ENCODE measurements at regions not wholly inside any gene's neighbourhood (a gene's known extent, or its start where the extent isn't known, plus 50 kb on each side); places are given as distances from the start of the nearest gene placed in this dataset.

DNA sequence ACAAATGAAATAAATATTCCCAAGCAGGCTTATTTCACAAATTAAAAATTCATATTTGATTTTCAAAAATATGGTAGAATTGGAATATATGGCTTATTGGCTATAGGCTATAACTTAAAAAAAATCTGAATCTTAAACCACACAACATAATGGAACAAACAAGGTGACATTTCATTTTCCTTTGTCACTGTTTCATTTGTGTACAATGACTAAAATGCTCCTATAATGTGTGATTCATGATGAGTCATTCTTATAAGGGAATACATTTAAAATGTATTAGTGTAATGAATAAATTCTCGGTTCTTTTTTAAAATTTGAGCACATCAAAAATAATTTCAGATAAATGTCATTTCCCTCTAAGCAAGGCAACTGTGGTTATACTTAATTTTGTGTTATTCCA lies 148.0 kb upstream of the ANK3 start:
- TF ChIP-seq EZH2 (IDR thresholded peaks at IDR 0.05; ENCODE audit: low read depth): no peak
- TF ChIP-seq, protein P1, sequence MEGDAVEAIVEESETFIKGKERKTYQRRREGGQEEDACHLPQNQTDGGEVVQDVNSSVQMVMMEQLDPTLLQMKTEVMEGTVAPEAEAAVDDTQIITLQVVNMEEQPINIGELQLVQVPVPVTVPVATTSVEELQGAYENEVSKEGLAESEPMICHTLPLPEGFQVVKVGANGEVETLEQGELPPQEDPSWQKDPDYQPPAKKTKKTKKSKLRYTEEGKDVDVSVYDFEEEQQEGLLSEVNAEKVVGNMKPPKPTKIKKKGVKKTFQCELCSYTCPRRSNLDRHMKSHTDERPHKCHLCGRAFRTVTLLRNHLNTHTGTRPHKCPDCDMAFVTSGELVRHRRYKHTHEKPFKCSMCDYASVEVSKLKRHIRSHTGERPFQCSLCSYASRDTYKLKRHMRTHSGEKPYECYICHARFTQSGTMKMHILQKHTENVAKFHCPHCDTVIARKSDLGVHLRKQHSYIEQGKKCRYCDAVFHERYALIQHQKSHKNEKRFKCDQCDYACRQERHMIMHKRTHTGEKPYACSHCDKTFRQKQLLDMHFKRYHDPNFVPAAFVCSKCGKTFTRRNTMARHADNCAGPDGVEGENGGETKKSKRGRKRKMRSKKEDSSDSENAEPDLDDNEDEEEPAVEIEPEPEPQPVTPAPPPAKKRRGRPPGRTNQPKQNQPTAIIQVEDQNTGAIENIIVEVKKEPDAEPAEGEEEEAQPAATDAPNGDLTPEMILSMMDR (conservative IDR thresholded peaks at IDR 0.05): no peak

All from PC-9 (cell line).